ENCODE measurements at regions not wholly inside any gene's neighbourhood (a gene's known extent, or its start where the extent isn't known, plus 50 kb on each side); places are given as distances from the start of the nearest gene placed in this dataset.

GRCh38 chr16:25637236-25637635 is 54.5 kb upstream of the HS3ST4 start:
- no peak for DNase-seq (ENCODE audit: low read depth)
- H3K4me3 ChIP-seq (ENCODE audit: low read depth, low read length), result no peak overlapping the region
- TF ChIP-seq CTCF (conservative IDR thresholded peaks at IDR 0.05; ENCODE audit: low read depth, low read length), result no peak

GRCh38 chr16:25636662-25637061 is 55.1 kb upstream of the HS3ST4 start:
- DNase-seq (ENCODE audit: low read depth), result no peak
- no peak for TF ChIP-seq CTCF (conservative IDR thresholded peaks at IDR 0.05; ENCODE audit: low read depth, low read length)
- no peak overlapping the region for H3K4me3 ChIP-seq (ENCODE audit: low read depth, low read length)

- H3K4me3 ChIP-seq (ENCODE audit: low read depth, low read length), result no peak overlapping the region
- no peak for TF ChIP-seq CTCF (conservative IDR thresholded peaks at IDR 0.05; ENCODE audit: low read depth, low read length)
- DNase-seq (ENCODE audit: low read depth), result no peak
Measured at GRCh38 chr16:25635454-25635853, 56.3 kb upstream of the HS3ST4 start.

- DNase-seq (ENCODE audit: low read depth), result no peak
- TF ChIP-seq CTCF (conservative IDR thresholded peaks at IDR 0.05; ENCODE audit: low read depth, low read length), result no peak
- no peak overlapping the region for H3K4me3 ChIP-seq (ENCODE audit: low read depth, low read length)
Measured at GRCh38 chr16:25633549-25633948, 58.2 kb upstream of the HS3ST4 start.

GRCh38 chr16:25628766-25629165 is 63.0 kb upstream of the HS3ST4 start:
- no peak for TF ChIP-seq CTCF (conservative IDR thresholded peaks at IDR 0.05; ENCODE audit: low read depth, low read length)
- DNase-seq (ENCODE audit: low read depth), result no peak
- H3K4me3 ChIP-seq (ENCODE audit: low read depth, low read length), result no peak overlapping the region

GRCh38 chr16:25627641-25628040 is 64.1 kb upstream of the HS3ST4 start:
- TF ChIP-seq CTCF (conservative IDR thresholded peaks at IDR 0.05; ENCODE audit: low read depth, low read length), result no peak
- H3K4me3 ChIP-seq (ENCODE audit: low read depth, low read length), result no peak overlapping the region
- DNase-seq (ENCODE audit: low read depth), result no peak

- no peak for TF ChIP-seq CTCF (conservative IDR thresholded peaks at IDR 0.05; ENCODE audit: low read depth, low read length)
- no peak overlapping the region for H3K4me3 ChIP-seq (ENCODE audit: low read depth, low read length)
- DNase-seq (ENCODE audit: low read depth), result no peak
Measured at GRCh38 chr16:25626172-25626571, 65.6 kb upstream of the HS3ST4 start.

Measured in choroid plexus epithelial cell (primary cell).